H1 (cell line): ENCODE measurements at regions not wholly inside any gene's neighbourhood (a gene's known extent, or its start where the extent isn't known, plus 50 kb on each side); places are given as distances from the start of the nearest gene placed in this dataset.
"Not testable (repeated sequence)": the region's sequence is repeated elsewhere in the genome, so short reads cannot be mapped to it uniquely, and the experiment has no call there.

Experiments
- CTCF ChIA-PET: fragments of 300-600 bp; sonication (Branson Sonifier 250); formaldehyde crosslinking; loops from one replicate; lab custom pipeline; 2021; ENCODE audit not compliant: partially characterized antibody; lab: Charles Lee
- POLR2A ChIA-PET: fragments of 300-600 bp; sonication (Branson Sonifier 250); formaldehyde crosslinking; loops from one replicate; lab custom pipeline; 2021; ENCODE audit warnings: inconsistent platforms; ENCODE audit not compliant: partially characterized antibody; lab: Charles Lee
- DNase-seq, 2 experiments: peaks; one replicate each; pipeline versions ENCODE4 v3.0.0 to v3.0.0-alpha.2; 2010 to 2022; ENCODE audit warnings: low spot score in 2 of 2, low read depth in 1 of 2, mixed read lengths in 1 of 2
- FAIRE-seq: peaks from 2 replicates; lab custom pipeline; 2011; peaks lifted over from hg19 to GRCh38; lab: Jason Lieb, UNC
- H2AFZ ChIP-seq: 2 replicates; pipeline ENCODE4 v1.8.1; 2012; ENCODE audit warnings: low read length, inconsistent platforms
- H2AK5ac ChIP-seq: 2 replicates; pipeline ENCODE4 v1.6.1; 2013; ENCODE audit warnings: low read depth, low read length
- H2BK120ac ChIP-seq: replicated peaks from 2 replicates; pipeline ENCODE3; 2013; ENCODE audit warnings: low read depth, low read length, inconsistent platforms
- H2BK12ac ChIP-seq: 2 replicates; pipeline ENCODE4 v1.6.1; 2013; ENCODE audit warnings: low read depth, low read length
- H2BK15ac ChIP-seq: 2 replicates; pipeline ENCODE4 v1.6.1; 2013; ENCODE audit warnings: low read length
- H2BK20ac ChIP-seq: 2 replicates; pipeline ENCODE4 v1.6.1; 2013; ENCODE audit warnings: low read length
- H2BK5ac ChIP-seq: 2 replicates; pipeline ENCODE4 v1.6.1; 2013; ENCODE audit warnings: low read depth, low read length
- H3K14ac ChIP-seq: 2 replicates; pipeline ENCODE4 v1.6.1; 2013; ENCODE audit warnings: inconsistent platforms; ENCODE audit not compliant: insufficient read length
- H3K18ac ChIP-seq: 2 replicates; pipeline ENCODE4 v1.6.1; 2013; ENCODE audit warnings: low read length; ENCODE audit errors: extremely low read depth
- H3K23ac ChIP-seq: 2 replicates; pipeline ENCODE4 v1.6.1; 2013; ENCODE audit warnings: inconsistent platforms; ENCODE audit not compliant: insufficient read length
- H3K23me2 ChIP-seq: 2 replicates; pipeline ENCODE4 v1.6.1; 2013; ENCODE audit warnings: low read depth, low read length
- H3K27ac ChIP-seq: 2 replicates; pipeline ENCODE4 v1.6.1; 2011; ENCODE audit warnings: low read depth, low read length, inconsistent platforms
- H3K27me3 ChIP-seq, 4 experiments: replicated peaks in 1 of 4; 1 replicate in 1 of 4; 2 replicates in 3 of 4; pipeline versions ENCODE4 v1.6.1 to v1.8.1; 2011 to 2013; ENCODE audit warnings: low read length in 3 of 4, mild to moderate bottlenecking in 3 of 4, inconsistent platforms in 2 of 4, mixed read lengths in 2 of 4, moderate library complexity in 1 of 4; ENCODE audit not compliant: control insufficient read depth in 3 of 4, insufficient read depth in 3 of 4; ENCODE audit errors: extremely low read depth in 1 of 4
- H3K36me3 ChIP-seq, 4 experiments: 2 replicates each; pipeline versions ENCODE4 v1.6.1 to v1.8.1; 2011 to 2013; ENCODE audit warnings: mild to moderate bottlenecking in 4 of 4, low read length in 3 of 4, moderate library complexity in 2 of 4, control low read depth in 1 of 4, inconsistent platforms in 1 of 4; ENCODE audit not compliant: insufficient read depth in 4 of 4, control insufficient read depth in 2 of 4
- H3K4ac ChIP-seq: replicated peaks from 2 replicates; pipeline ENCODE3; 2013; ENCODE audit warnings: low read length, low read depth, mixed read lengths, inconsistent platforms; ENCODE audit not compliant: insufficient read length
- H3K4me1 ChIP-seq, 4 experiments: replicated peaks in 1 of 4; 1 replicate in 1 of 4; 2 replicates in 3 of 4; pipeline versions ENCODE4 v1.6.1 to v1.8.1; 2011 to 2013; ENCODE audit warnings: low read length in 3 of 4, inconsistent platforms in 2 of 4, mixed read lengths in 1 of 4; ENCODE audit not compliant: insufficient read depth in 4 of 4, control insufficient read depth in 3 of 4
- H3K4me2 ChIP-seq, 2 experiments: 2 replicates each; pipeline versions ENCODE4 v1.6.1 to v1.8.1; 2011 to 2013; ENCODE audit warnings: low read depth in 2 of 2, low read length in 2 of 2, control low read depth in 1 of 2, inconsistent platforms in 1 of 2, mild to moderate bottlenecking in 1 of 2; ENCODE audit not compliant: insufficient read depth in 1 of 2
- H3K4me3 ChIP-seq, 4 experiments: fragments of 200-600, 300-600 bp in 1 of 4; sonication (generic), shearing (Covaris generic), sonication (Bioruptor Twin) in 1 of 4; 2 replicates each; pipeline versions ENCODE4 v1.5.1 to v1.8.1; 2011 to 2016; ENCODE audit warnings: low read length in 4 of 4, low read depth in 3 of 4, control low read depth in 2 of 4, inconsistent platforms in 2 of 4, mild to moderate bottlenecking in 2 of 4, mixed read lengths in 1 of 4, moderate library complexity in 1 of 4; ENCODE audit not compliant: insufficient read depth in 2 of 4; ENCODE audit errors: extremely low read depth in 1 of 4
- H3K56ac ChIP-seq: replicated peaks from 2 replicates; pipeline ENCODE3; 2013; ENCODE audit warnings: low read depth, mild to moderate bottlenecking, mixed read lengths, low read length, inconsistent platforms; ENCODE audit not compliant: insufficient read length
- H3K79me1 ChIP-seq: 2 replicates; pipeline ENCODE4 v1.6.1; 2013; ENCODE audit warnings: low read depth, low read length, control low read depth
- H3K79me2 ChIP-seq, 2 experiments: 2 replicates each; pipeline versions ENCODE4 v1.6.1 to v1.8.1; 2012 to 2013; ENCODE audit warnings: low read length in 2 of 2, mild to moderate bottlenecking in 2 of 2, inconsistent platforms in 1 of 2; ENCODE audit not compliant: insufficient read depth in 2 of 2, control insufficient read depth in 1 of 2
- H3K9ac ChIP-seq, 4 experiments: replicated peaks in 1 of 4; 1 replicate in 1 of 4; 2 replicates in 3 of 4; pipeline versions ENCODE4 v1.6.1 to v1.8.1; 2011 to 2013; ENCODE audit warnings: low read depth in 3 of 4, low read length in 3 of 4, control low read depth in 2 of 4, mild to moderate bottlenecking in 2 of 4, moderate library complexity in 2 of 4, inconsistent platforms in 1 of 4; ENCODE audit errors: extremely low read depth in 1 of 4
- H3K9me3 ChIP-seq, 2 experiments: 2 replicates each; pipeline versions ENCODE4 v1.6.1 to v1.8.1; 2012 to 2013; ENCODE audit warnings: mild to moderate bottlenecking in 2 of 2, moderate library complexity in 2 of 2, control low read depth in 1 of 2, inconsistent platforms in 1 of 2, low read depth in 1 of 2, low read length in 1 of 2, mixed read lengths in 1 of 2; ENCODE audit not compliant: insufficient read depth in 2 of 2
- H4K20me1 ChIP-seq, 2 experiments: replicated peaks in 1 of 2; 2 replicates each; pipeline versions ENCODE3 to v1.8.1; 2011 to 2013; ENCODE audit warnings: inconsistent platforms in 2 of 2, low read length in 2 of 2, mild to moderate bottlenecking in 1 of 2; ENCODE audit not compliant: insufficient read depth in 2 of 2, control insufficient read depth in 1 of 2
- H4K5ac ChIP-seq: 2 replicates; pipeline ENCODE4 v1.6.1; 2013; ENCODE audit warnings: low read length, low read depth, mixed read lengths, inconsistent platforms; ENCODE audit not compliant: insufficient read length
- H4K8ac ChIP-seq: 2 replicates; pipeline ENCODE4 v1.8.0; 2013; ENCODE audit warnings: mild to moderate bottlenecking, moderate library complexity, low read length, inconsistent platforms; ENCODE audit not compliant: insufficient read depth; ENCODE audit errors: extremely low read depth
- H4K91ac ChIP-seq: replicated peaks from 2 replicates; pipeline ENCODE3; 2013; ENCODE audit warnings: low read length, mixed read lengths, inconsistent platforms; ENCODE audit not compliant: insufficient read length
- WGBS, 2 experiments: shearing (Covaris generic) in 1 of 2; methylation state at CpG; one replicate each; pipeline versions ENCODE4 v1.1.6 to v1.1.7; 2013 to 2015; ENCODE audit warnings: low lambda C conversion rate in 2 of 2, mixed read lengths in 2 of 2, inconsistent platforms in 1 of 2, low coverage in 1 of 2, missing lambda C conversion rate in 1 of 2; ENCODE audit not compliant: insufficient replicate concordance in 2 of 2, insufficient coverage in 1 of 2, insufficient read length in 1 of 2; ENCODE audit errors: extremely low coverage in 1 of 2, missing lambda C conversion rate in 1 of 2; 5-methylcytosine and 5-hydroxymethylcytosine counted together

- H2BK5ac ChIP-seq: peak overlapping the region; percentile 88; the same call in 1 of the 2 replicates
- DNase-seq, H3K4me1 ChIP-seq, H3K14ac ChIP-seq, H3K56ac ChIP-seq, POLR2A ChIA-PET, H2AK5ac ChIP-seq, FAIRE-seq, H3K23ac ChIP-seq, H3K18ac ChIP-seq, H2BK12ac ChIP-seq, H4K20me1 ChIP-seq, H3K36me3 ChIP-seq, H2BK15ac ChIP-seq, H4K91ac ChIP-seq, H3K27ac ChIP-seq, H3K23me2 ChIP-seq, H3K9me3 ChIP-seq, H3K27me3 ChIP-seq, H3K9ac ChIP-seq, H3K79me1 ChIP-seq, H3K4me3 ChIP-seq, H3K79me2 ChIP-seq, H3K4ac ChIP-seq, H2AFZ ChIP-seq, H2BK120ac ChIP-seq, H4K8ac ChIP-seq: not testable (repeated sequence)
- CTCF ChIA-PET: interaction anchor here (0.6 kb wide), 1 partner anchor 124 kb away, joined by 3 read pairs; no protein-coding TSS in a partner anchor
- peak overlapping the region; percentile 92; the same call in 1 of the 2 replicates for H2BK20ac ChIP-seq
- 0 out of 4 replicates have a peak overlapping the region, but pooled peaks of 1 of the 2 experiments have one; percentile 43 for H3K4me2 ChIP-seq
- WGBS, 2 experiments: 94% methylated on average over 5 of the region's 5 CpGs; no CpG with 5 or more reads in 1 of the 2 experiments
- H4K5ac ChIP-seq: peak overlapping the region; percentile 52
These were observed 214.5 kb upstream of the KIF2B start for GRCh38 chr17:53608208-53608607.
